ENCODE measurements at regions not wholly inside any gene's neighbourhood (a gene's known extent, or its start where the extent isn't known, plus 50 kb on each side); places are given as distances from the start of the nearest gene placed in this dataset.

DNA sequence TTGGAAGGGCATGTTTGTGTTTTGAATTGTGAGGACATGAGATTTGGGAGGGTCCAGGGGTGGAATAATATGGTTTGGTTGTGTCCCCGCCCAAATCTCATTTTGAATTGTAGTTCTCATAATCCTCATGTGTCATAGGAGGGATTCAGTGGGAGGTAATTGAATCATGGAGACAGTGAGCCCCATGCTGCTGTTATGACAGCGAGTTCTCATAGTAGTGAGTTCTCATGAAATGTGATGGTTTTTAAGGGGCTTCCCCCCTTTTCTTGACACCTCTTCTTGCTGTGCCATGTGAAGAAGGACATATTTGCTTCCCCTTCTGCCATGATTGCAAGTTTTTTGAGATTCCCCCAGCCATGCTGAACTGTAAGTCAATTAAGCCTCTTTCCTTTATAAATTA lies 260.0 kb downstream of the DUSP6 start:
- no peaks in the 10 kb centered on the region for H3K9me3 ChIP-seq
- H3K36me3 ChIP-seq: no peaks in the 10 kb centered on the region
- H3K4me3 ChIP-seq: no peak overlapping the region
- no peaks in the 10 kb centered on the region for H3K27me3 ChIP-seq
- TF ChIP-seq, protein P1, sequence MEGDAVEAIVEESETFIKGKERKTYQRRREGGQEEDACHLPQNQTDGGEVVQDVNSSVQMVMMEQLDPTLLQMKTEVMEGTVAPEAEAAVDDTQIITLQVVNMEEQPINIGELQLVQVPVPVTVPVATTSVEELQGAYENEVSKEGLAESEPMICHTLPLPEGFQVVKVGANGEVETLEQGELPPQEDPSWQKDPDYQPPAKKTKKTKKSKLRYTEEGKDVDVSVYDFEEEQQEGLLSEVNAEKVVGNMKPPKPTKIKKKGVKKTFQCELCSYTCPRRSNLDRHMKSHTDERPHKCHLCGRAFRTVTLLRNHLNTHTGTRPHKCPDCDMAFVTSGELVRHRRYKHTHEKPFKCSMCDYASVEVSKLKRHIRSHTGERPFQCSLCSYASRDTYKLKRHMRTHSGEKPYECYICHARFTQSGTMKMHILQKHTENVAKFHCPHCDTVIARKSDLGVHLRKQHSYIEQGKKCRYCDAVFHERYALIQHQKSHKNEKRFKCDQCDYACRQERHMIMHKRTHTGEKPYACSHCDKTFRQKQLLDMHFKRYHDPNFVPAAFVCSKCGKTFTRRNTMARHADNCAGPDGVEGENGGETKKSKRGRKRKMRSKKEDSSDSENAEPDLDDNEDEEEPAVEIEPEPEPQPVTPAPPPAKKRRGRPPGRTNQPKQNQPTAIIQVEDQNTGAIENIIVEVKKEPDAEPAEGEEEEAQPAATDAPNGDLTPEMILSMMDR (IDR thresholded peaks at IDR 0.05): no peak
- TF ChIP-seq POLR2A (IDR thresholded peaks at IDR 0.05): no peak
- no peak overlapping the region for H3K27ac ChIP-seq
- no peak for DNase-seq
- intact Hi-C loops (cut with DNase I; ENCODE audit: low total_unique reads): no loop called here
- H3K4me1 ChIP-seq: no peaks in the 10 kb centered on the region

DNA sequence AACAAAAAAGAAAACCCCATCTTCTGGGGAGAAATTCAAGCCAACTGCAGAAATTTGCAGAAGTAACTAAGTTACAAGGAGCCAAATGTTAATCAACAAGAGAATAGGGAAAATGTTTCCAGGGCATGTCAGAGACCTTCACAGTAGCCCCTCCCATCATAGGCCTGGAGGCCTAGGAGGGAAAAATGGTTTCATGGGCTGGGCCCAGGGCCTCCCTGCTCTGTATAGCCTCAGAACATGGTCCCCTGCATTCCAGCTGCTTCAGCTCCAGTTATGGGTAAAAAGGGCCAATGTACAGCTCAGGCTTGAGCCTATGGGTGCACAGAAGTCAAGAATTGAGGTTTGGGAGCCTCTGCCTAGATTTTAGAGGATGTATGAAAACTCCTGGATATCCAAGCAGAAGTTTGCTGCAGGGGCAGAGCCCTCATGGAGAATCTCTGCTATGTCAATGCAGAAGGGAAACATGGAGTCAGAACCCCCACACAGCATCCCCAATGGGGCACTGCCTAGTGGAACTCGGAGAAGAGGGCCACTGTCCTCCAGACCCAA lies 260.9 kb downstream of the DUSP6 start:
- no peak overlapping the region for H3K27ac ChIP-seq
- no peaks in the 10 kb centered on the region for H3K4me1 ChIP-seq
- H3K36me3 ChIP-seq: no peaks in the 10 kb centered on the region
- H3K27me3 ChIP-seq: no peaks in the 10 kb centered on the region
- H3K4me3 ChIP-seq: no peak overlapping the region
- TF ChIP-seq, protein P1 (IDR thresholded peaks at IDR 0.05): no peak
- no peak for TF ChIP-seq POLR2A (IDR thresholded peaks at IDR 0.05)
- no peak for DNase-seq
- H3K9me3 ChIP-seq: no peaks in the 10 kb centered on the region
- intact Hi-C loops (cut with DNase I; ENCODE audit: low total_unique reads): no loop called here

DNA sequence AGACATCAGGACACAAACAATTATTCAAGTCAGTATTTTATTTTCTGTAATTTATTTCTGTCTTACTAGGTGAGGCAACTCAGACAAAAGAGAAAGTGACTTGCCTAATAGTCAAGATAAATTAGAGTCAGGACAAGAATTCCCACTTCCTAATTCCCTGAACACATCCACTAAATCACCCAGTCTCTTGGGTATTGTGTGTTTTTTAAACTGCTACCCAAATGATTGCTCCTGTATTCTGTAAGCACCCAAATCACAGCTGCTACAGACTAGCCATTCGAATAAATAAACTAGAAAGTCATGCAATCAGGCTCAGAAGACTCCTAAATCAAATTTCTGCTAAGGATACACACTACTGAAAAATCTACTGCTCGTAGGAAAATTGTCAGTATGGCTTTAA lies 263.0 kb downstream of the DUSP6 start:
- H3K4me3 ChIP-seq: no peak overlapping the region
- no peaks in the 10 kb centered on the region for H3K4me1 ChIP-seq
- no peaks in the 10 kb centered on the region for H3K9me3 ChIP-seq
- TF ChIP-seq, protein P1 (IDR thresholded peaks at IDR 0.05): no peak
- TF ChIP-seq POLR2A (IDR thresholded peaks at IDR 0.05): no peak
- no peaks in the 10 kb centered on the region for H3K36me3 ChIP-seq
- no peaks in the 10 kb centered on the region for H3K27me3 ChIP-seq
- DNase-seq: no peak
- intact Hi-C loops (cut with DNase I; ENCODE audit: low total_unique reads): no loop called here
- no peak overlapping the region for H3K27ac ChIP-seq

GRCh38 chr12:89087876-89088275 lies 264.4 kb downstream of the DUSP6 start:
- Histone ChIP-seq H3K27ac (no peak overlapping the region), H3K4me3 (no peak overlapping the region), H3K27me3 (no peaks in the 10 kb centered on the region), H3K36me3 (no peaks in the 10 kb centered on the region), H3K4me1 (no peaks in the 10 kb centered on the region), H3K9me3 (no peaks in the 10 kb centered on the region)
- intact Hi-C loops (cut with DNase I; ENCODE audit: low total_unique reads): no loop called here
- TF ChIP-seq POLR2A (IDR thresholded peaks at IDR 0.05): no peak
- TF ChIP-seq, protein P1 (IDR thresholded peaks at IDR 0.05): no peak
- no peak for DNase-seq

- intact Hi-C loops (cut with DNase I; ENCODE audit: low total_unique reads): no loop called here
- no peak for DNase-seq
- no peaks in the 10 kb centered on the region for H3K36me3 ChIP-seq
- no peak overlapping the region for H3K4me3 ChIP-seq
- no peak for TF ChIP-seq POLR2A (IDR thresholded peaks at IDR 0.05)
- TF ChIP-seq, protein P1 (IDR thresholded peaks at IDR 0.05): no peak
- H3K27me3 ChIP-seq: no peaks in the 10 kb centered on the region
- H3K9me3 ChIP-seq: no peaks in the 10 kb centered on the region
- no peak overlapping the region for H3K27ac ChIP-seq
- no peaks in the 10 kb centered on the region for H3K4me1 ChIP-seq
Observed at GRCh38 chr12:89087149-89087825, 265.0 kb downstream of the DUSP6 start.
